NB4 (cell line): ENCODE measurements at regions not wholly inside any gene's neighbourhood (a gene's known extent, or its start where the extent isn't known, plus 50 kb on each side); places are given as distances from the start of the nearest gene placed in this dataset.

ENCODE experiments used
- DNase-seq: peaks from one replicate; pipeline ENCODE4 v3.0.0; 2010; ENCODE audit warnings: low read depth
- H3K4me3 ChIP-seq: one replicate; pipeline ENCODE4 v1.5.1; 2011; ENCODE audit warnings: mild to moderate bottlenecking, low read depth, low read length, moderate library complexity
- CTCF ChIP-seq: IDR thresholded peaks from one replicate; pipeline ENCODE4 v1.5.1; 2012; ENCODE audit warnings: low read depth, low read length
- MYC ChIP-seq: IDR thresholded peaks from 2 replicates; pipeline ENCODE4 v1.6.1; 2011; ENCODE audit warnings: low read depth, low read length
- POLR2A ChIP-seq: IDR thresholded peaks from 2 replicates; pipeline ENCODE4 v1.6.1; 2011; ENCODE audit warnings: mild to moderate bottlenecking; ENCODE audit not compliant: insufficient read length; ENCODE audit errors: extremely low read depth
- TF ChIP-seq, protein P1 (sequence below): IDR thresholded peaks from 2 replicates; pipeline ENCODE4 v1.6.1; 2011; ENCODE audit warnings: low read depth, low read length

- TF ChIP-seq CTCF (no peak), MYC (no peak), POLR2A (no peak)
- TF ChIP-seq, protein P1, sequence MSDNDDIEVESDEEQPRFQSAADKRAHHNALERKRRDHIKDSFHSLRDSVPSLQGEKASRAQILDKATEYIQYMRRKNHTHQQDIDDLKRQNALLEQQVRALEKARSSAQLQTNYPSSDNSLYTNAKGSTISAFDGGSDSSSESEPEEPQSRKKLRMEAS, result no peak
- DNase-seq, result no peak
- H3K4me3 ChIP-seq, result no peak overlapping the region
Measured at GRCh38 chr1:47616036-47616435, 178.2 kb downstream of the FOXD2 start.

GRCh38 chr1:47616906-47617305 is 179.1 kb downstream of the FOXD2 start:
- DNase-seq, result no peak
- no peak for TF ChIP-seq CTCF
- TF ChIP-seq MYC, result no peak
- TF ChIP-seq POLR2A, result no peak
- TF ChIP-seq, protein P1, result no peak
- no peak overlapping the region for H3K4me3 ChIP-seq

DNA sequence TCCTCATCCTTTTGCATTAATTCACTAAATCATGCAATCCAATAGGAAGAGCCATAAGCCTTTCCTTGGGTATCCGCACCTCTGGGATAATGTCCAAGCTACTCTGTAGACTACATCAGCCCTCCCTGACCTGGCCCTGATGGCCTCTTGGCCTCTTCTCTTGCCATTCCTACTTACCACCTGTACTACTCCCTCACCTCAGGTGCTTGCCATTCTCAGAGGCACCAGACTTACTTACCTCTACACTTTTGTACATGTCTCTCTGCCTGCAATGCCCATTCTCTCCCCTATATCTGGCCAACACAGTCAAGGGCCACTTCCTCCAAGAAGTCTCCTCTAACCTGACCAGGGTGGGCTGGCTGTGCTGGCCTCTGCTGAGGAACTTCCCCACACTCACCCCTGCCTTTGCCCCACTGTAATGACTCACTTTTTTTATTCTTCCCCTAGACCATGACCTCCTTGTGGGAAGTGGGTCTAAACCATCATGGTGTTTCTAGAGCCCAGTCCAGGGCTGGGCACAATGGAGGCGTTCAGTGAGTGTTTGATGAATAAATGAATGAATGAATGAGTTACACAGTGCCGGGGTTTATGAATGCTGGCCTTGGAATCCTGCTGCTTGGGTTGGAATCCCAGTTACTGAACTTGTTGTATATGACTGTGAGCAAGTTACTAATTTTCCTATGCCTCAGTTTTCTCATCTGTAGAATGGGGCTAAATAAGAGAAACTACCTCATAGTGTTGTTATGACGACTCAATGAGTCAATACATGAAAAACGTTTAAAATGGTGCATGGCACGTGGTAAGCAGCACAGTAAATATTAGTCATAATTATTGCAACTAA is 179.8 kb downstream of the FOXD2 start:
- no peak overlapping the region for H3K4me3 ChIP-seq
- TF ChIP-seq POLR2A (no peak), MYC (no peak), CTCF (no peak)
- TF ChIP-seq, protein P1, result no peak
- DNase-seq, result no peak

DNA sequence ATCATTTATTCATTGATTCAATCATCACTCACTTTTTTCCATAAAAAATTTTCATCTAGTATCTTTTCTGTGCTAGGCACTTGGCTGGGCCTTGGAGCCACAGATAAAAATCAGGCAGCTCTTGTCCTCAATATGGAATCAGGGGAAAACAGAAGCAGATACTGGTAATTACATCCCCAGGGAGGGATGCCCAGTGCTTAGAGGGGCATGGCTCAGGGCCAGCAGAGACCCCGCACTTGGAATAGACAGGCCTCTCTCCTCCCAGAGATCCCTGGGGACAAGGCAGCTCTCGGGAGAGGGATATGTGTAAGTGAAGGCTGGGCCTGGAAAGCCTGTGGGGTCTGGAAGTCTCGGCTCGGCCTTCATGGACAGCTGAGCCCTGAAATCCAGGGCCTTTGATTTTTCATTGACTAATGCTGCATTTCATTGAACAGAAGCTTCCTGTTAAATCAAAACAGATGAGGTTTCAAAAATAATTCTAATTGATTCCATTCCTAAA is 180.4 kb downstream of the FOXD2 start:
- TF ChIP-seq CTCF (no peak), POLR2A (no peak), MYC (no peak)
- TF ChIP-seq, protein P1, result no peak
- no peak for DNase-seq

DNA sequence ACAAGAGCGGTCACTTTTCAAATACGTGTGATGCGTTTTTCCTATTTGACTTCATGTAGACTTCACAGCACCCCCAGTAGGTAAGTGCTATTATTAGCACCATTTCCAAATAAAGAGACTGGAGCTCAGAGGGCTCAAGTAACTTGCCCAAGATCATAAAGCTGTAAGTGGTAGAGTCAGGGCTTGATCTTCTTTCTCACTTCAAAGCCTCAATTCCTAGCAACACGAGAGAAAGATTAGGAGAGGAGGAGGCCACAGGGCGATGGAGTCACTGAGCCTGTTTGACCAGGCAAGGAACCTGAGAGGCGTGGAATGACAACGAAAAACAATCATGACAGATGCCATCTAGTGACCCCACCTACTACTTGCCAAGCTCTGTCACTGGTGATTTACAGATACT is 181.0 kb downstream of the FOXD2 start:
- no peak for DNase-seq
- TF ChIP-seq CTCF, result no peak
- no peak overlapping the region for H3K4me3 ChIP-seq

More for the DNA sequence above, 180.4 kb downstream of the FOXD2 start:
- H3K4me3 ChIP-seq, result no peak overlapping the region

- DNase-seq, result no peak
- H3K4me3 ChIP-seq, result no peak overlapping the region
- TF ChIP-seq, protein P1, result no peak
- TF ChIP-seq CTCF, result no peak
- TF ChIP-seq MYC, result no peak
- no peak for TF ChIP-seq POLR2A
Measured at GRCh38 chr1:47621483-47621882, 183.6 kb downstream of the FOXD2 start.
